WTC11 (cell line): ENCODE measurements at regions not wholly inside any gene's neighbourhood (a gene's known extent, or its start where the extent isn't known, plus 50 kb on each side); places are given as distances from the start of the nearest gene placed in this dataset.

ENCODE experiments used
- ATAC-seq: fragments of 200-7000 bp; cut with Tn5 transposase; 2 replicates; pipeline ENCODE4 v1.10.0; 2021; ENCODE audit warnings: mild to moderate bottlenecking, moderate library complexity
- CTCF ChIA-PET: fragments of 300-600 bp; sonication (Branson Sonifier 250); formaldehyde crosslinking; loops from one replicate; lab custom pipeline; 2021; ENCODE audit warnings: antibody characterized with exemption; lab: Charles Lee
- POLR2A ChIA-PET: fragments of 350-600 bp; sonication (Branson Sonifier 250); formaldehyde crosslinking; loops from one replicate; lab custom pipeline; 2021; ENCODE audit warnings: antibody characterized with exemption; lab: Charles Lee
- DNase-seq: peaks from one replicate; pipeline ENCODE4 v3.0.0; 2021; ENCODE audit warnings: low spot score
- H3K27ac Mint-ChIP-seq: 2 replicates; pipeline ENCODE4 v1.8.0; 2021; ENCODE audit warnings: mixed read lengths
- H3K27me3 Mint-ChIP-seq: 2 replicates; pipeline ENCODE4 v1.8.0; 2021; ENCODE audit warnings: low read depth, mild to moderate bottlenecking, moderate library complexity, mixed read lengths
- H3K36me3 Mint-ChIP-seq: 2 replicates; pipeline ENCODE4 v1.8.0; 2021; ENCODE audit warnings: mixed read lengths
- H3K4me1 Mint-ChIP-seq: 2 replicates; pipeline ENCODE4 v1.8.0; 2022; ENCODE audit warnings: mixed read lengths
- H3K4me3 Mint-ChIP-seq: 2 replicates; pipeline ENCODE4 v1.8.0; 2021; ENCODE audit warnings: mild to moderate bottlenecking, moderate library complexity, mixed read lengths
- H3K9me3 Mint-ChIP-seq: 2 replicates; pipeline ENCODE4 v1.8.0; 2021; ENCODE audit warnings: mixed read lengths
- CBFB ChIP-seq: sonication (generic); formaldehyde crosslinking; IDR thresholded peaks from 2 replicates; pipeline ENCODE4 v1.8.1; 2022; ENCODE audit warnings: mild to moderate bottlenecking, low read depth, missing genetic modification reagents
- CREM ChIP-seq: sonication (generic); formaldehyde crosslinking; IDR thresholded peaks from 2 replicates; pipeline ENCODE4 v1.8.1; 2022; ENCODE audit warnings: mild to moderate bottlenecking, missing genetic modification reagents, moderate library complexity
- E2F4 ChIP-seq: sonication (generic); formaldehyde crosslinking; IDR thresholded peaks from 2 replicates; pipeline ENCODE4 v1.8.1; 2022; ENCODE audit warnings: low read depth, mild to moderate bottlenecking, moderate library complexity, missing genetic modification reagents, borderline replicate concordance
- ERG ChIP-seq: fragments of 250-450 bp; sonication (Bioruptor Pico); IDR thresholded peaks from 2 replicates; pipeline ENCODE4 v1.8.0; 2021; ENCODE audit warnings: mild to moderate bottlenecking
- ESRRA ChIP-seq: sonication (generic); formaldehyde crosslinking; IDR thresholded peaks from 2 replicates; pipeline ENCODE4 v1.8.1; 2022; ENCODE audit warnings: mild to moderate bottlenecking, missing genetic modification reagents, borderline replicate concordance
- ETV6 ChIP-seq: sonication (generic); formaldehyde crosslinking; IDR thresholded peaks from 2 replicates; pipeline ENCODE4 v1.8.1; 2022; ENCODE audit warnings: mild to moderate bottlenecking, missing genetic modification reagents
- FOXK1 ChIP-seq: sonication (generic); formaldehyde crosslinking; IDR thresholded peaks from 2 replicates; pipeline ENCODE4 v1.8.0; 2022; ENCODE audit warnings: mild to moderate bottlenecking, moderate library complexity, missing genetic modification reagents
- JUN ChIP-seq: sonication (generic); formaldehyde crosslinking; IDR thresholded peaks from 2 replicates; pipeline ENCODE4 v1.8.0; 2023; ENCODE audit warnings: mild to moderate bottlenecking, missing genetic modification reagents
- KAT7 ChIP-seq: sonication (generic); formaldehyde crosslinking; IDR thresholded peaks from 2 replicates; pipeline ENCODE4 v1.8.1; 2023; ENCODE audit warnings: missing genetic modification reagents, mild to moderate bottlenecking, borderline replicate concordance
- MXD4 ChIP-seq: fragments of 250-450 bp; sonication (Bioruptor Pico); IDR thresholded peaks from 2 replicates; pipeline ENCODE4 v1.8.0; 2021; ENCODE audit warnings: mild to moderate bottlenecking, moderate library complexity, borderline replicate concordance
- MYBL2 ChIP-seq: sonication (generic); formaldehyde crosslinking; IDR thresholded peaks from 2 replicates; pipeline ENCODE4 v1.8.1; 2023; ENCODE audit warnings: mild to moderate bottlenecking, moderate library complexity, missing genetic modification reagents
- NFATC4 ChIP-seq: fragments of 250-450 bp; sonication (Bioruptor Pico); IDR thresholded peaks from 2 replicates; pipeline ENCODE4 v1.9.0; 2021; ENCODE audit warnings: mild to moderate bottlenecking
- RELA ChIP-seq: sonication (generic); formaldehyde crosslinking; IDR thresholded peaks from 2 replicates; pipeline ENCODE4 v1.8.1; 2022; ENCODE audit warnings: missing genetic modification reagents, mild to moderate bottlenecking, borderline replicate concordance
- RORB ChIP-seq: fragments of 250-450 bp; sonication (Bioruptor Pico); IDR thresholded peaks from 2 replicates; pipeline ENCODE4 v1.9.0; 2021; ENCODE audit warnings: mild to moderate bottlenecking
- SMAD3 ChIP-seq: sonication (generic); formaldehyde crosslinking; IDR thresholded peaks from 2 replicates; pipeline ENCODE4 v1.8.0; 2022; ENCODE audit warnings: missing genetic modification reagents, mild to moderate bottlenecking, borderline replicate concordance
- SMAD4 ChIP-seq: sonication (generic); formaldehyde crosslinking; IDR thresholded peaks from 2 replicates; pipeline ENCODE4 v1.8.0; 2022; ENCODE audit warnings: mild to moderate bottlenecking, missing genetic modification reagents
- TCF7 ChIP-seq: sonication (generic); formaldehyde crosslinking; IDR thresholded peaks from 2 replicates; pipeline ENCODE4 v1.8.0; 2022; ENCODE audit warnings: mild to moderate bottlenecking, low read depth, missing genetic modification reagents, moderate library complexity
- ZNF121 ChIP-seq: sonication (generic); formaldehyde crosslinking; IDR thresholded peaks from 2 replicates; pipeline ENCODE4 v1.8.0; 2023; ENCODE audit warnings: missing genetic modification reagents
- ZNF263 ChIP-seq: sonication (generic); formaldehyde crosslinking; IDR thresholded peaks from 2 replicates; pipeline ENCODE4 v1.8.1; 2022; ENCODE audit warnings: low read depth, mild to moderate bottlenecking, moderate library complexity, missing genetic modification reagents
- ZNF396 ChIP-seq: fragments of 250-450 bp; sonication (Bioruptor Pico); IDR thresholded peaks from 2 replicates; pipeline ENCODE4 v1.8.0; 2021; ENCODE audit warnings: mild to moderate bottlenecking, moderate library complexity, borderline replicate concordance
- ZNF423 ChIP-seq: fragments of 250-450 bp; sonication (Bioruptor Pico); IDR thresholded peaks from 2 replicates; pipeline ENCODE4 v2.1.2; 2022; ENCODE audit warnings: mild to moderate bottlenecking, moderate library complexity
- ZNF532 ChIP-seq: fragments of 250-450 bp; sonication (Bioruptor Pico); IDR thresholded peaks from 2 replicates; pipeline ENCODE4 v1.9.0; 2021; ENCODE audit warnings: mild to moderate bottlenecking, borderline replicate concordance
- TF ChIP-seq, protein P1 (sequence below): sonication (generic); formaldehyde crosslinking; IDR thresholded peaks from 2 replicates; pipeline ENCODE4 v1.8.1; 2023; ENCODE audit warnings: mild to moderate bottlenecking, moderate library complexity, missing genetic modification reagents

GRCh38 chr2:142575561-142575960 lies 301.9 kb upstream of the KYNU start:
- DNase-seq (no peak), ATAC-seq (no peak)
- ChIA-PET CTCF (no interaction called here), POLR2A (no interaction called here)
- H3K9me3 Mint-ChIP-seq: no peaks in the 10 kb centered on the region
- TF ChIP-seq ZNF396 (CRISPR knock-in tag) (no peak), FOXK1 (no peak), CBFB (CRISPR knock-in tag) (no peak), MXD4 (CRISPR knock-in tag) (no peak), CREM (no peak), NFATC4 (CRISPR knock-in tag) (no peak)
- no peak overlapping the region for H3K4me3 Mint-ChIP-seq
- H3K4me1 Mint-ChIP-seq: no peaks in the 10 kb centered on the region
- H3K36me3 Mint-ChIP-seq: no peaks in the 10 kb centered on the region
- H3K27ac Mint-ChIP-seq: no peak overlapping the region
- no peaks in the 10 kb centered on the region for H3K27me3 Mint-ChIP-seq

DNA sequence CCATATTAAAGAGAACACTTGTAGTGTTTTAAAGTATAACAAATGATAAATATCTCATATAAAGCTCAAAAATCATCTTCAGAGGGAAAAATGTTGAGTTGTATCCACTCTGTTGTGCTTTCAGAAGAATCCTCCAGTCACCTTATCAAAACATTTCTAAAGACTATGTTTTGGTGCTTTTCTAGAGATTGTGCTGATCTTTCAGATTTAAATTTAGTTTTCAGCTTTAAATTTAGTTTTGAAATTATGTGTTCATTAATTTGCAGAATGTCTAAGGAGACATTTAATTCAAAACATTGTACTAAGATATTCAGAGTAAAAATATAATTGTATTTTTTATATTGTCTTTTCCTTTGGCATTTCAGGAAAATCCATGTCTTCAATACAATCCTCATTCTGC lies 303.1 kb upstream of the KYNU start:
- Mint-ChIP-seq H3K27ac (no peak overlapping the region), H3K4me1 (peaks cover 10% of the 10 kb centered on the region), H3K9me3 (no peaks in the 10 kb centered on the region), H3K4me3 (no peak overlapping the region), H3K27me3 (no peaks in the 10 kb centered on the region), H3K36me3 (no peaks in the 10 kb centered on the region)
- no peak for DNase-seq
- no peak for ATAC-seq
- ChIA-PET CTCF (no interaction called here), POLR2A (no interaction called here)
- TF ChIP-seq, protein P1, sequence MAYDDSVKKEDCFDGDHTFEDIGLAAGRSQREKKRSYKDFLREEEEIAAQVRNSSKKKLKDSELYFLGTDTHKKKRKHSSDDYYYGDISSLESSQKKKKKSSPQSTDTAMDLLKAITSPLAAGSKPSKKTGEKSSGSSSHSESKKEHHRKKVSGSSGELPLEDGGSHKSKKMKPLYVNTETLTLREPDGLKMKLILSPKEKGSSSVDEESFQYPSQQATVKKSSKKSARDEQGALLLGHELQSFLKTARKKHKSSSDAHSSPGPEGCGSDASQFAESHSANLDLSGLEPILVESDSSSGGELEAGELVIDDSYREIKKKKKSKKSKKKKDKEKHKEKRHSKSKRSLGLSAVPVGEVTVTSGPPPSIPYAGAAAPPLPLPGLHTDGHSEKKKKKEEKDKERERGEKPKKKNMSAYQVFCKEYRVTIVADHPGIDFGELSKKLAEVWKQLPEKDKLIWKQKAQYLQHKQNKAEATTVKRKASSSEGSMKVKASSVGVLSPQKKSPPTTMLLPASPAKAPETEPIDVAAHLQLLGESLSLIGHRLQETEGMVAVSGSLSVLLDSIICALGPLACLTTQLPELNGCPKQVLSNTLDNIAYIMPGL (CRISPR knock-in tag): no peak

- DNase-seq (no peak), ATAC-seq (no peak)
- H3K27me3 Mint-ChIP-seq: no peaks in the 10 kb centered on the region
- POLR2A ChIA-PET: no interaction called here
- no peak overlapping the region for H3K4me3 Mint-ChIP-seq
- CTCF ChIA-PET: interaction anchor here (0.9 kb wide), 1 partner anchor 392 kb away, joined by 3 read pairs; no protein-coding TSS in a partner anchor
- H3K36me3 Mint-ChIP-seq: no peaks in the 10 kb centered on the region
- no peak overlapping the region for H3K27ac Mint-ChIP-seq
- peaks cover 13% of the 10 kb centered on the region for H3K4me1 Mint-ChIP-seq
- H3K9me3 Mint-ChIP-seq: no peaks in the 10 kb centered on the region
- TF ChIP-seq ZNF423 (CRISPR knock-in tag): no peak
- no peak for TF ChIP-seq RORB (CRISPR knock-in tag)
- no peak for TF ChIP-seq KAT7 (CRISPR knock-in tag)
- TF ChIP-seq E2F4 (CRISPR knock-in tag): no peak
- TF ChIP-seq RELA (CRISPR knock-in tag): no peak
- no peak for TF ChIP-seq ZNF532 (CRISPR knock-in tag)
- TF ChIP-seq SMAD3 (CRISPR knock-in tag): no peak
- no peak for TF ChIP-seq SMAD4
- TF ChIP-seq ETV6 (CRISPR knock-in tag): no peak
- TF ChIP-seq, protein P1 (CRISPR knock-in tag): no peak
- no peak for TF ChIP-seq ERG (CRISPR knock-in tag)
- TF ChIP-seq JUN: no peak
- no peak for TF ChIP-seq MYBL2 (CRISPR knock-in tag)
- no peak for TF ChIP-seq TCF7 (CRISPR knock-in tag)
- TF ChIP-seq ZNF121 (CRISPR knock-in tag): no peak
- TF ChIP-seq ESRRA: no peak
- TF ChIP-seq ZNF263: no peak
These were observed 304.9 kb upstream of the KYNU start for GRCh38 chr2:142572346-142573132.
